GM23338 (cell line): ENCODE measurements at regions not wholly inside any gene's neighbourhood (a gene's known extent, or its start where the extent isn't known, plus 50 kb on each side); places are given as distances from the start of the nearest gene placed in this dataset.

Source experiments
- CREB1 ChIP-seq: fragments of 250-450 bp; sonication (Bioruptor Pico); IDR thresholded peaks from 2 replicates; pipeline ENCODE4 v1.5.0; 2020; ENCODE audit warnings: low read depth, mild to moderate bottlenecking, moderate library complexity
- CTCF ChIP-seq, 2 experiments: fragments of 200-600 bp in 1 of 2; sonication (generic) in 1 of 2; conservative IDR thresholded peaks; 2 replicates each; pipeline versions ENCODE4 v1.5.1 to v1.6.1; 2016 to 2017; ENCODE audit warnings: antibody characterized with exemption in 2 of 2, low read depth in 2 of 2, mild to moderate bottlenecking in 2 of 2, moderate library complexity in 1 of 2
- EZH2 ChIP-seq: fragments of 200-600 bp; sonication (generic); IDR thresholded peaks from one replicate; pipeline ENCODE4 v1.8.0; 2017; ENCODE audit warnings: antibody characterized with exemption, mild to moderate bottlenecking, low read depth; ENCODE audit not compliant: unreplicated experiment
- EZH2phosphoT487 ChIP-seq: fragments of 200-600 bp; sonication (generic); IDR thresholded peaks from one replicate; pipeline ENCODE4 v1.8.1; 2018; ENCODE audit warnings: antibody characterized with exemption; ENCODE audit not compliant: unreplicated experiment
- POLR2AphosphoS5 ChIP-seq: IDR thresholded peaks from 2 replicates; pipeline ENCODE4 v1.6.1; 2016; ENCODE audit warnings: antibody characterized with exemption, low read depth

DNA sequence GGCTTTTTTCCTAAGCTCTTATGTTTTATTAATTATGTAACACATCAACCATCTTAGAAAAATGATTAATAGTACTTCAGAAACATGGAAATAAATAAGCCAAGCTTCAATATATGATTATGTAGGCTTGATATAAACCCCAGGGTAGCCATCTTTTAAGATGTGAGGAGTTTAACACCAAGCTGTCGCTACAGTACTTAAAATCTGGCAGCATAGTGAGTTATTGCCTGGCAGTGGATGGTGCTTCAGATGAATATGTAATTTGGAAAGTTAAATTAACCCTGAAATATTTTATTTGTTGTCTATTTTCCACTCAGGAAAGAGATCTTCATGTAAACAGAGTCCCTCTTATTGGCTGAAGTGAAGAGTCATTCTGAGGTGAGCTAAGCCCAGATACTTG lies 339.0 kb upstream of the ZFP64 start:
- TF ChIP-seq CREB1 (CRISPR knock-in tag), result no peak
- no peak for TF ChIP-seq CTCF (conservative IDR thresholded peaks at IDR 0.05; ENCODE audit: low read depth in 2 of 2)
- no peak for TF ChIP-seq EZH2phosphoT487
- TF ChIP-seq EZH2, result no peak
- TF ChIP-seq POLR2AphosphoS5, result no peak
